Liver (tissue), 8 donors: ENCODE measurements at regions not wholly inside any gene's neighbourhood (a gene's known extent, or its start where the extent isn't known, plus 50 kb on each side); places are given as distances from the start of the nearest gene placed in this dataset.

Experiments
- DNase-seq: peaks from one replicate; pipeline ENCODE4 v3.0.0-alpha.2; 2017; ENCODE audit warnings: low spot score
- H3K27ac ChIP-seq, 2 donors: one replicate each; pipeline ENCODE4 v1.7.0; 2013; ENCODE audit warnings: inconsistent platforms in 2 of 2, low read length in 2 of 2, control low read depth in 1 of 2, low read depth in 1 of 2, mild to moderate bottlenecking in 1 of 2
- H3K27me3 ChIP-seq, 4 donors: one replicate each; pipeline versions ENCODE4 v1.6.1 to v1.7.0; 2013; ENCODE audit warnings: low read length in 3 of 4, inconsistent platforms in 1 of 4, mild to moderate bottlenecking in 1 of 4, moderate library complexity in 1 of 4; ENCODE audit not compliant: control insufficient read depth in 4 of 4, insufficient read depth in 4 of 4
- H3K36me3 ChIP-seq, 4 donors: one replicate each; pipeline versions ENCODE4 v1.6.1 to v1.7.0; 2013; ENCODE audit warnings: low read length in 3 of 4, mild to moderate bottlenecking in 3 of 4, low read depth in 1 of 4, moderate library complexity in 1 of 4; ENCODE audit not compliant: control insufficient read depth in 4 of 4, insufficient read depth in 3 of 4
- H3K4me1 ChIP-seq, 4 donors: one replicate each; pipeline versions ENCODE4 v1.6.1 to v1.7.0; 2013; ENCODE audit warnings: low read length in 3 of 4, mild to moderate bottlenecking in 3 of 4, moderate library complexity in 1 of 4; ENCODE audit not compliant: control insufficient read depth in 4 of 4, insufficient read depth in 4 of 4
- H3K4me3 ChIP-seq, 3 donors: one replicate each; pipeline versions ENCODE4 v1.6.1 to v1.7.0; 2013; ENCODE audit warnings: low read length in 3 of 3, control low read depth in 1 of 3, low read depth in 1 of 3, mild to moderate bottlenecking in 1 of 3
- H3K9ac ChIP-seq, 2 donors: one replicate each; pipeline ENCODE4 v1.7.0; 2013; ENCODE audit warnings: low read length in 2 of 2, mild to moderate bottlenecking in 2 of 2, moderate library complexity in 2 of 2, control low read depth in 1 of 2, low read depth in 1 of 2
- H3K9me3 ChIP-seq, 4 donors: one replicate each; pipeline versions ENCODE4 v1.6.1 to v1.7.0; 2013; ENCODE audit warnings: low read length in 3 of 4; ENCODE audit not compliant: control insufficient read depth in 4 of 4
- EGR1 ChIP-seq, 2 donors: IDR thresholded peaks; 2 replicates each; pipeline ENCODE4 v1.6.1; 2016 to 2018; ENCODE audit warnings: antibody characterized with exemption in 2 of 2, low read depth in 2 of 2
- FOXA1 ChIP-seq: IDR thresholded peaks from 2 replicates; pipeline ENCODE4 v1.6.1; 2016; ENCODE audit warnings: antibody characterized with exemption
- FOXA2 ChIP-seq: IDR thresholded peaks from 2 replicates; pipeline ENCODE4 v1.6.1; 2016; ENCODE audit warnings: antibody characterized with exemption
- GABPA ChIP-seq, 2 donors: IDR thresholded peaks in 1 of 2; conservative IDR thresholded peaks in 1 of 2; 2 replicates each; pipeline ENCODE4 v1.6.1; 2016; ENCODE audit warnings: antibody characterized with exemption in 2 of 2, mild to moderate bottlenecking in 1 of 2, moderate library complexity in 1 of 2
- HNF4A ChIP-seq, 2 donors: conservative IDR thresholded peaks; 2 replicates each; pipeline ENCODE4 v1.6.1; 2016; ENCODE audit warnings: antibody characterized with exemption in 2 of 2, mild to moderate bottlenecking in 2 of 2
- HNF4G ChIP-seq: IDR thresholded peaks from 2 replicates; pipeline ENCODE4 v1.6.1; 2016; ENCODE audit warnings: antibody characterized with exemption
- JUND ChIP-seq, 2 donors: IDR thresholded peaks; 2 replicates each; pipeline ENCODE4 v1.6.1; 2016; ENCODE audit warnings: antibody characterized with exemption in 2 of 2
- MAX ChIP-seq: IDR thresholded peaks from 2 replicates; pipeline ENCODE4 v1.6.1; 2016; ENCODE audit warnings: antibody characterized with exemption
- NR2F2 ChIP-seq: IDR thresholded peaks from 2 replicates; pipeline ENCODE4 v1.6.1; 2016; ENCODE audit warnings: antibody characterized with exemption
- RAD21 ChIP-seq, 2 donors: IDR thresholded peaks; 2 replicates each; pipeline ENCODE4 v1.6.1; 2016; ENCODE audit warnings: antibody characterized with exemption in 2 of 2, mild to moderate bottlenecking in 2 of 2
- RXRA ChIP-seq, 2 donors: IDR thresholded peaks; 2 replicates each; pipeline ENCODE4 v1.6.1; 2017 to 2018; ENCODE audit warnings: antibody characterized with exemption in 2 of 2, mild to moderate bottlenecking in 1 of 2
- SP1 ChIP-seq: IDR thresholded peaks from 2 replicates; pipeline ENCODE4 v1.6.1; 2018; ENCODE audit warnings: antibody characterized with exemption, mild to moderate bottlenecking
- TAF1 ChIP-seq: conservative IDR thresholded peaks from 2 replicates; pipeline ENCODE4 v1.6.1; 2016; ENCODE audit warnings: antibody characterized with exemption, mild to moderate bottlenecking
- YY1 ChIP-seq: IDR thresholded peaks from 2 replicates; pipeline ENCODE4 v1.6.1; 2016; ENCODE audit warnings: antibody characterized with exemption, mild to moderate bottlenecking
- WGBS: extraction: QIAGEN DNeasy Blood & Tissue Kit; methylation state at CpG from one replicate; pipeline ENCODE4 v1.1.7; 2013; 5-methylcytosine and 5-hydroxymethylcytosine counted together
- TF ChIP-seq, protein P1 (sequence below): IDR thresholded peaks from 2 replicates; pipeline ENCODE4 v1.6.1; 2016; ENCODE audit warnings: antibody characterized with exemption, mild to moderate bottlenecking
- TF ChIP-seq, protein P2 (sequence below): fragments of 150-350 bp; IDR thresholded peaks from 2 replicates; pipeline ENCODE4 v1.5.1; 2017; ENCODE audit warnings: improper control_type of control experiment, low read depth, low read length; ENCODE audit not compliant: missing input control
- TF ChIP-seq, protein P3 (sequence below): IDR thresholded peaks from 2 replicates; pipeline ENCODE4 v1.6.1; 2016; ENCODE audit warnings: antibody characterized with exemption
- TF ChIP-seq, protein P4 (sequence below): IDR thresholded peaks from 2 replicates; pipeline ENCODE4 v1.6.1; 2016; ENCODE audit warnings: antibody characterized with exemption
- donor health status: healthy.
- donor health status: healthy.
- donor health status: healthy.
- donor health status: healthy.
- donor health status: healthy.

- TF ChIP-seq RAD21 (IDR thresholded peaks at IDR 0.05) (no peak), GABPA (IDR thresholded peaks at IDR 0.05 in 1 of 2, conservative IDR thresholded peaks at IDR 0.05 in 1 of 2) (no peak), HNF4A (conservative IDR thresholded peaks at IDR 0.05) (no peak), HNF4G (no peak)
- TF ChIP-seq, protein P1, sequence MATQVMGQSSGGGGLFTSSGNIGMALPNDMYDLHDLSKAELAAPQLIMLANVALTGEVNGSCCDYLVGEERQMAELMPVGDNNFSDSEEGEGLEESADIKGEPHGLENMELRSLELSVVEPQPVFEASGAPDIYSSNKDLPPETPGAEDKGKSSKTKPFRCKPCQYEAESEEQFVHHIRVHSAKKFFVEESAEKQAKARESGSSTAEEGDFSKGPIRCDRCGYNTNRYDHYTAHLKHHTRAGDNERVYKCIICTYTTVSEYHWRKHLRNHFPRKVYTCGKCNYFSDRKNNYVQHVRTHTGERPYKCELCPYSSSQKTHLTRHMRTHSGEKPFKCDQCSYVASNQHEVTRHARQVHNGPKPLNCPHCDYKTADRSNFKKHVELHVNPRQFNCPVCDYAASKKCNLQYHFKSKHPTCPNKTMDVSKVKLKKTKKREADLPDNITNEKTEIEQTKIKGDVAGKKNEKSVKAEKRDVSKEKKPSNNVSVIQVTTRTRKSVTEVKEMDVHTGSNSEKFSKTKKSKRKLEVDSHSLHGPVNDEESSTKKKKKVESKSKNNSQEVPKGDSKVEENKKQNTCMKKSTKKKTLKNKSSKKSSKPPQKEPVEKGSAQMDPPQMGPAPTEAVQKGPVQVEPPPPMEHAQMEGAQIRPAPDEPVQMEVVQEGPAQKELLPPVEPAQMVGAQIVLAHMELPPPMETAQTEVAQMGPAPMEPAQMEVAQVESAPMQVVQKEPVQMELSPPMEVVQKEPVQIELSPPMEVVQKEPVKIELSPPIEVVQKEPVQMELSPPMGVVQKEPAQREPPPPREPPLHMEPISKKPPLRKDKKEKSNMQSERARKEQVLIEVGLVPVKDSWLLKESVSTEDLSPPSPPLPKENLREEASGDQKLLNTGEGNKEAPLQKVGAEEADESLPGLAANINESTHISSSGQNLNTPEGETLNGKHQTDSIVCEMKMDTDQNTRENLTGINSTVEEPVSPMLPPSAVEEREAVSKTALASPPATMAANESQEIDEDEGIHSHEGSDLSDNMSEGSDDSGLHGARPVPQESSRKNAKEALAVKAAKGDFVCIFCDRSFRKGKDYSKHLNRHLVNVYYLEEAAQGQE = no peak
- Histone ChIP-seq H3K27me3 (no peaks in the 10 kb centered on the region), H3K36me3 (no peaks in the 10 kb centered on the region), H3K4me1 (no peaks in the 10 kb centered on the region), H3K27ac (no peak overlapping the region), H3K4me3 (no peak overlapping the region), H3K9ac (no peak overlapping the region), H3K9me3 (no peaks in the 10 kb centered on the region)
- no peak for DNase-seq
- 62% methylated on average over 2 of the region's 2 CpGs for WGBS
These were observed 206.9 kb upstream of the FSIP2 start for GRCh38 chr2:185531721-185532120.

DNA sequence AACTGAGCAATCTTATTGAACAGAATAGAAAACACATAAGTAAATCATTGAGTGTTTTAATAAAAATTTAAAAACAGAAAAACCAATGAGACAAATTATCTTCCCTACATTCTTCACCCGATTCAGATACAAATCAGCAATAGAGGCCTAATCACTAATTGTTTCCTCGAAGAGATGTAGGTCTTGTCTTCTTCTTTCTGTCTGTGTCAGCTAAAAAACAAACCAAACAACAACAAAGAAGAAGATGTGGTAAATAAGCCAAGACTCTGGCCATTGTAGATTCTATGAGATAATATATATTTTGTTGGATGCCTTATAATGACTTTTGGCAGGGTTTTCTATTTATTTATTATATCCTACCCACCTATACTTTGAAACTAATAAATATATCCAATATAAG is 200.9 kb upstream of the FSIP2 start:
- no peak for DNase-seq
- no peaks in the 10 kb centered on the region for H3K4me1 ChIP-seq
- H3K36me3 ChIP-seq = no peaks in the 10 kb centered on the region
- 66% methylated on average over 2 of the region's 2 CpGs for WGBS
- no peak overlapping the region for H3K4me3 ChIP-seq
- no peak for TF ChIP-seq HNF4A (conservative IDR thresholded peaks at IDR 0.05)
- TF ChIP-seq GABPA (IDR thresholded peaks at IDR 0.05 in 1 of 2, conservative IDR thresholded peaks at IDR 0.05 in 1 of 2) = no peak
- no peak for TF ChIP-seq JUND (IDR thresholded peaks at IDR 0.05)
- no peak for TF ChIP-seq YY1
- TF ChIP-seq MAX = no peak
- TF ChIP-seq SP1 = no peak
- no peak for TF ChIP-seq FOXA1
- no peak for TF ChIP-seq TAF1
- TF ChIP-seq FOXA2 = no peak
- no peak for TF ChIP-seq RAD21 (IDR thresholded peaks at IDR 0.05)
- TF ChIP-seq, protein P2, sequence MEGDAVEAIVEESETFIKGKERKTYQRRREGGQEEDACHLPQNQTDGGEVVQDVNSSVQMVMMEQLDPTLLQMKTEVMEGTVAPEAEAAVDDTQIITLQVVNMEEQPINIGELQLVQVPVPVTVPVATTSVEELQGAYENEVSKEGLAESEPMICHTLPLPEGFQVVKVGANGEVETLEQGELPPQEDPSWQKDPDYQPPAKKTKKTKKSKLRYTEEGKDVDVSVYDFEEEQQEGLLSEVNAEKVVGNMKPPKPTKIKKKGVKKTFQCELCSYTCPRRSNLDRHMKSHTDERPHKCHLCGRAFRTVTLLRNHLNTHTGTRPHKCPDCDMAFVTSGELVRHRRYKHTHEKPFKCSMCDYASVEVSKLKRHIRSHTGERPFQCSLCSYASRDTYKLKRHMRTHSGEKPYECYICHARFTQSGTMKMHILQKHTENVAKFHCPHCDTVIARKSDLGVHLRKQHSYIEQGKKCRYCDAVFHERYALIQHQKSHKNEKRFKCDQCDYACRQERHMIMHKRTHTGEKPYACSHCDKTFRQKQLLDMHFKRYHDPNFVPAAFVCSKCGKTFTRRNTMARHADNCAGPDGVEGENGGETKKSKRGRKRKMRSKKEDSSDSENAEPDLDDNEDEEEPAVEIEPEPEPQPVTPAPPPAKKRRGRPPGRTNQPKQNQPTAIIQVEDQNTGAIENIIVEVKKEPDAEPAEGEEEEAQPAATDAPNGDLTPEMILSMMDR = no peak
- H3K9ac ChIP-seq = no peak overlapping the region
- H3K9me3 ChIP-seq = no peaks in the 10 kb centered on the region
- H3K27me3 ChIP-seq = no peaks in the 10 kb centered on the region
- no peak overlapping the region for H3K27ac ChIP-seq

GRCh38 chr2:185567196-185567595 is 171.4 kb upstream of the FSIP2 start:
- Histone ChIP-seq H3K9me3 (peaks cover 0 to 5% (median 0%) of the 10 kb centered on the region in 4 donors), H3K27me3 (no peaks in the 10 kb centered on the region), H3K9ac (no peak overlapping the region), H3K36me3 (no peaks in the 10 kb centered on the region), H3K27ac (no peak overlapping the region), H3K4me1 (no peaks in the 10 kb centered on the region), H3K4me3 (no peak overlapping the region)
- no peak for DNase-seq
- TF ChIP-seq FOXA2 (no peak), GABPA (IDR thresholded peaks at IDR 0.05 in 1 of 2, conservative IDR thresholded peaks at IDR 0.05 in 1 of 2) (no peak), TAF1 (no peak), FOXA1 (no peak), RXRA (IDR thresholded peaks at IDR 0.05) (no peak), YY1 (no peak), EGR1 (IDR thresholded peaks at IDR 0.05; ENCODE audit: low read depth in 2 of 2) (no peak), JUND (IDR thresholded peaks at IDR 0.05) (no peak), RAD21 (IDR thresholded peaks at IDR 0.05) (no peak), NR2F2 (no peak), HNF4G (no peak)
- TF ChIP-seq, protein P3, sequence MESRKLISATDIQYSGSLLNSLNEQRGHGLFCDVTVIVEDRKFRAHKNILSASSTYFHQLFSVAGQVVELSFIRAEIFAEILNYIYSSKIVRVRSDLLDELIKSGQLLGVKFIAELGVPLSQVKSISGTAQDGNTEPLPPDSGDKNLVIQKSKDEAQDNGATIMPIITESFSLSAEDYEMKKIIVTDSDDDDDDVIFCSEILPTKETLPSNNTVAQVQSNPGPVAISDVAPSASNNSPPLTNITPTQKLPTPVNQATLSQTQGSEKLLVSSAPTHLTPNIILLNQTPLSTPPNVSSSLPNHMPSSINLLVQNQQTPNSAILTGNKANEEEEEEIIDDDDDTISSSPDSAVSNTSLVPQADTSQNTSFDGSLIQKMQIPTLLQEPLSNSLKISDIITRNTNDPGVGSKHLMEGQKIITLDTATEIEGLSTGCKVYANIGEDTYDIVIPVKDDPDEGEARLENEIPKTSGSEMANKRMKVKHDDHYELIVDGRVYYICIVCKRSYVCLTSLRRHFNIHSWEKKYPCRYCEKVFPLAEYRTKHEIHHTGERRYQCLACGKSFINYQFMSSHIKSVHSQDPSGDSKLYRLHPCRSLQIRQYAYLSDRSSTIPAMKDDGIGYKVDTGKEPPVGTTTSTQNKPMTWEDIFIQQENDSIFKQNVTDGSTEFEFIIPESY = no peak
- TF ChIP-seq, protein P2 = no peak
- TF ChIP-seq, protein P4, sequence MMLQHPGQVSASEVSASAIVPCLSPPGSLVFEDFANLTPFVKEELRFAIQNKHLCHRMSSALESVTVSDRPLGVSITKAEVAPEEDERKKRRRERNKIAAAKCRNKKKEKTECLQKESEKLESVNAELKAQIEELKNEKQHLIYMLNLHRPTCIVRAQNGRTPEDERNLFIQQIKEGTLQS = no peak
- 79% methylated on average over 2 of the region's 2 CpGs for WGBS
